HG03039 (cell line): ENCODE measurements at regions not wholly inside any gene's neighbourhood (a gene's known extent, or its start where the extent isn't known, plus 50 kb on each side); places are given as distances from the start of the nearest gene placed in this dataset.

Experiments used
- ATAC-seq: cut with Tn5 transposase; IDR thresholded peaks from one replicate; pipeline ENCODE4 v1.9.1; 2021; ENCODE audit warnings: mild to moderate bottlenecking, moderate library complexity; ENCODE audit not compliant: unreplicated experiment

DNA sequence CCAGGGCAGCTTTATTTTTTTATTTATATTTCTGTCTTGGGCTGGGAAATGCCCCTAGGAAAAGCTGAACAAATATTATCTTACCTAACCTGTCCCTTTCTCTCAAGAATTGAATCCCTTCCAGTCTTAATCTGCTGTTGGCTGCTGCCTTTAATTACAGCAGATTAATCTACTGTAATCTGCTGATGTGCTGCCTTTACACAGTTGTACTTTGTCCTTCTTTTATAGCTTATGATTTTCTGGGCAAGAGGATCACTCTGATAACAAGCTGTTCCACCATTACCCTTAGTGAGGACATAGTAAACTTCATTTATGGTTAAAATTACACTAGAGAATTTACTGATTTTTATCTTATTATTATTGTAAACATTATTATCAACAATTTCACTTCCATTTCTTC, 234.5 kb upstream of the MAN1A1 start:
- no peak for ATAC-seq

DNA sequence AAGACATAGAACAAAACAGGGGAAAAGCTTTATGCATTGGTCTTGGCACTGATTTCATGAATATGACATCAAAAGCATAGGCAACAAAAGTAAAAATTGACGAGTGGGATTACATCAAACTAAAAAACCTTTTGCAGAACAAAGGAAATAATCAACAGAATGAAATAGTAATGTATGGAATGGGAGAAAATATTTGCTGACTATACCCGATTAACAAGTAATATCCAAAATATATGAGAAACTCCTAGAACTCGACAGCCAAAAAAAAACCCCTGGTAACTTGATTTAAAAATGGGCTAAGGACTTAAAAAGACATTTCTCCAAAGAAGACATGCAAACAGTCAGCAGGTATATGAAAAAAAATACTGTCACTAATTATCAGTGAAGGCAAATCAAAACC, 231.7 kb upstream of the MAN1A1 start:
- ATAC-seq = no peak

DNA sequence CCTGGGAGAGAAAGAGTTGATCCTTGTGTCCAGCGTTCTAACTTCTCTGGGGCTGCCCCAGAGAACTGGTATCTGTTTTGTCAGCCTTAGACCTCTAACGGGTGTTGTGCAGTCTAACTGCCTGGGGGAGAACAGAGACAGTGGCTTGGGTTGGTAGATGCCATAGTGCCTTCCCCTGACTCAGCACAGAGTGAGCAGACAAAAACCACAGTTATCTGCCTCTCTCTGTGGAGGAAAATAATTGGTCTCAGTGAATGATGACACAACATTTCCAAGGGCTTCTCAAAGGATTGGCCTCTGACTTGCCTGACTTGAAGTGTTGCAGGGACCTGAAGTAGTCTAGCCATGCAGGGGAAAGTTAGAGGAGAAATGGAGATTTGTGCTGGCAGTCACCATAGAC, 226.2 kb upstream of the MAN1A1 start:
- ATAC-seq = no peak

DNA sequence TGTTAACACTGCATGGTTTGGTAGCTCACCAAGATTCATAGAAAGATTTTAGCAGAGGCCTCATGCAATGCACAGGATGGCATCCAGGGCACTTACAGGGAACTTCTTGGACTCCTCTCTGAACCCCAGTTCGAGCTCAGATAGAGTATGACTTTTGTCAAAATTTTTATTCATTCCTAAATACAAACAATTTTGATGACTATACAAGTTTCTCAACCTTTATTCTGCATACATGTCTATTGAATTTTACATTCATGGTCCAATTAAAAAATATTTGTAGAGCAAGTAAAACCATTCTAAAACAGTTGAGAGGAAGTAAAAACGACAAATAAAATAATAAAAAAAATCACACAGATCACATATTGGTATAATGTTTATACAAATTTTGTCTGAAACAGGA, 219.0 kb upstream of the MAN1A1 start:
- ATAC-seq = no peak

DNA sequence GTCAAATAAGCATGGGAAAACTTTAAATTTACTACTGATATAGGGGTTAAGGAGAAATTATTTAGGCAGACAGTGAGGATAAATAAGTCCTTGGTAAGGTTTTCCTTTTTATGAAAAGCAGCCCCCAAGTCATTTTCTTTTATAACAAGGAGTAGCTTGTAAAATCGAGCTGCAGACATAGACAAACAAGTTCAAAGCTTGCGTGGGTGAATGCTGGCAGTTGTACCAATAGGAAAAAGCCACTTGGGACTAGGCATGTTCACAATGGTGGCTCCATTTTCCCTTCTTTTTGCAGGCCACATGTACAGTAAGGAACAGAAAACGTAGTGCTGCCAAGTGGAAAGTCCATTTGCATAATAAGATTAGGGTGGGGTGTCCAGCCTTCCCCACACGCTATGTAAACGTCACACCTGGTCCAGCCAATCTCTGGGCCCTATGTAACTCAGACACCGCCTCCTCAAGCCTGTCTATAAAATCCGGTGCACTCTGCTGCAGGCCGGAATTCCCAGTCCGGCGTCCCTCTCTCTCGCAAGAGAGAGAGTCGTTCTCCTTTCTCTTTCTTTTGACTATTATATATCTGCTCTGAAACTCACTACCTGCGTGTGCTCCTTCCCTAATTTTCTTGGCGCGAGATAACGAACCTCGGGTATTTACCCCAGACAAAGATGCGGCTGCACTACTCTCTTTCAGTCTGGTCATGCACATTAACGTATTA, 217.1 kb upstream of the MAN1A1 start:
- ATAC-seq = no peak

DNA sequence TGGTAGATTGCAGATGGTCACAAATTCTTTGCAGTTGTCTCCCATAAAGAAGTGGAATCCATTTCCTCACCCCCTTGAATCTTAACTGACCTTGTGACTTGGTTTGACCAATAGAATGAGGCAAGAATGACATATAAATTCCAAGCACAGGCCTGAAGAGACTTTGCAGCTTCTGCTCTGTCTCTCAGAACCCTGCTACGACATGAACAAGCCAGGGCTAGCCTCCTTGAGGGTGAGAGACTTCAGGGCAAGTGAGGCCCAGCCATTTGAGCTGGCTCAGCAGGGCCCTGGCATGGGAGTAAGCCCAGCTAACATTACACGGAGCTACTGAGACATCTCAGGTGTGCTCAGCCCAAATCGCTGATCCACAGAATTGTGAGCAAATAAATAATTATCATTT, 216.3 kb upstream of the MAN1A1 start:
- ATAC-seq = no peak

DNA sequence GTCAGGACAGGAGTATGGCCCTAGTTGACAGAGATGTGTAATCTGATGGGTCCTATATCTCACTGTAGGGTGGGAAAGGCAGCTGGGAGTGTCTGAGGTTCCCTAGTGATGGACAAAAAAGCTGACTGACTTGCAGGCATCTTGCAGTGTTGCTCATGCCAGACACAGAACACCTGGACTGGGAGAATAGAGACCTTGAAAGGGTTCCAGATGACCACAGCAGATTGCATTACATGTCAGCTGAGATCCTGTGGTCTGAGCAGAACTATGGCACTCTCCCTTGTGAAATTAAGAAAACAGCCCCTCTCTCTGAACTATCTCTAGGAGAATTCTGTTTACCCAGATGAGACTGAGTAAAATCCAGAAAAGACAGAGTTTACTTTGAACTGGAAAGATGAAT, 212.6 kb upstream of the MAN1A1 start:
- no peak for ATAC-seq

DNA sequence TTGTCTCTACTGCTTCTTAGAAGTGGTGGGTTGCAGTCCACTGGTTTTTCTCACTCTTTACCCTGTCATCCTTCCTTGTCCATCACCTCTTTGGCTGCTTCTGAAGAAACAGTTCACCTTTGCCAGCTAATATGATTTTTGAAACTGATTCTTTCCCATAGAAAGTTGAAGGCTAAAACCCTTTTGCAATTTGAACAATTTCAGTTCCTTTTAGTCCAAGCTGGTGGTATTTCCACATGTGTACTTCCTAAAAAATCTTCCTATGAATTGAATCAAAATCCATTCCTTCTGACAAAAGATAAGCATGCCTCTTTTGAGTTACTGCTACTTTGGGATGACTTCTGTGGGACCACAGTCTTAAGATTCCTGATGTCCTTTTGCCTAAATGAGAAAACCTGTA, 210.0 kb upstream of the MAN1A1 start:
- no peak for ATAC-seq

DNA sequence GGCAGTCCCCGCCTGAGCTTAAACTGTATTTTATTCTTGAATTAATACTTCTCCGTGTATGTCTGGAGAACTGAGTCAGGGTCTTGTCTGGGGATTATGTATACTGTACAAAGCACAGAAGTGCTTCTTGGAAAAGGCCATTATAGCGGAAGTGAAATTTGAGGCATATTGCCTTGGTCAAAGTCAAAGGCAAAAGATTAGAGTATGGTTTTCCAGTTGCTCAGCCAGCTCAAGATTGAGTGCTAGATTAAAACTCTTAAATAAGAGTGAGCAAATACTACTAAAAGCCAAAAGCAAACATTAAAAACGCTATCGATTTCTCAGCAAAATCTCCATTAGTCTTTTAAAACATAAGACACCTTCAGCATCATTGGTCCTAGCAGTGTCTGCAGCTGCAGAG, 207.7 kb upstream of the MAN1A1 start:
- no peak for ATAC-seq

DNA sequence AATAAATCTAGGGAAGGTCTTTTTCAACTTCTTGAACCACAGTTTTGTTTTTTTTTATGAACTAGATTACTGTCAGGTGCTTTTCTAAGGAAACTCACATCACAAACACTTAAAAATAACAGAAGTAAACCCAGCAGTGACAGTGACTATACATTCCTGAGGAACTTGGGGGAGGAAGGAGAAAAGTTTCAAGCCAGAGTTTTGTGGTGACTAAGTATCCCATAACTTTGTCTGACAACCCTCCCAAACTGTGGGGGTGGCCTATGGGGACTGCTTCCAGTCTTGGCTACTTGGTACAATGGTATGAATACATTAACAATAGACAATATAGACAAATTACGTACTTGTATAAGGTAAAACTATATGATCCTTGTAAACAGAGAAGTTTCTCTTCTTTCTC, 202.5 kb upstream of the MAN1A1 start:
- no peak for ATAC-seq

DNA sequence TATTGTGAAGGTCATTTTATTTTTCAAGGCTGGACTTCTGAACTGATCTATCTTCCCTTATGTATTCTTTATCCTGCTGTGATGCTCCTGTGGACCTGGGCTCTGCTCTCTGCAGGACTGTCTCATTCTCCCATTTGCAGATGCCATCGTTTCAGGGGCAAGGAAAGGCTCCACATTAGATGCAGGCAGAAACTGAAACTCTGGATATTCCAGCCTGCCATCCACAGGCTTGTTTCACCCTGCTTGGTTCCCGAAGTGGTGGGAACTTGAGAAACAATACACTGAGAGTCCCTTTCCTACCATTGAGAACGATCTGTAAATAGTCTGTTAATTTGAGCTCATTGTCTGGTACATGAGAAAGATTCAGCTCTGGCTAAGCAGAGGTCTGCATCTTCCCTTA, 197.5 kb upstream of the MAN1A1 start:
- no peak for ATAC-seq

DNA sequence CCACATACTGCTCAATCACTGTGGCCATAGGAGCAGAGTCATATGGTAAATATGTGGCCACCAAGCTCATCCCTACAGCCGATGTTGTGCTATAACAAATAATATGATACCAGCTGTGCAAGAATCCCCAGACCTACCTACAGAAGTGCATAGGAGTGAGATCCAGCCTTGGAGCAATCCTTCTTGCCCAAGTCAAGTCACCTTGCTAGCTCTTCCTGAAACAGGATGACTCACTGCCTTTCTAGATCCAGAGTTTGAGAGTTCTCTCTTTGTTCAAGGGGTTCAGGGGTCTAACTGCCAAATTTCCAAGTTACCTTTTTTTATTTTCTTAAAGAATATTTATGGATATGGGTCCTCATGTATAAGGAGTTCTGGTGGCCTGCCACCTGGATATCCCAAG, 195.7 kb upstream of the MAN1A1 start:
- no peak for ATAC-seq

DNA sequence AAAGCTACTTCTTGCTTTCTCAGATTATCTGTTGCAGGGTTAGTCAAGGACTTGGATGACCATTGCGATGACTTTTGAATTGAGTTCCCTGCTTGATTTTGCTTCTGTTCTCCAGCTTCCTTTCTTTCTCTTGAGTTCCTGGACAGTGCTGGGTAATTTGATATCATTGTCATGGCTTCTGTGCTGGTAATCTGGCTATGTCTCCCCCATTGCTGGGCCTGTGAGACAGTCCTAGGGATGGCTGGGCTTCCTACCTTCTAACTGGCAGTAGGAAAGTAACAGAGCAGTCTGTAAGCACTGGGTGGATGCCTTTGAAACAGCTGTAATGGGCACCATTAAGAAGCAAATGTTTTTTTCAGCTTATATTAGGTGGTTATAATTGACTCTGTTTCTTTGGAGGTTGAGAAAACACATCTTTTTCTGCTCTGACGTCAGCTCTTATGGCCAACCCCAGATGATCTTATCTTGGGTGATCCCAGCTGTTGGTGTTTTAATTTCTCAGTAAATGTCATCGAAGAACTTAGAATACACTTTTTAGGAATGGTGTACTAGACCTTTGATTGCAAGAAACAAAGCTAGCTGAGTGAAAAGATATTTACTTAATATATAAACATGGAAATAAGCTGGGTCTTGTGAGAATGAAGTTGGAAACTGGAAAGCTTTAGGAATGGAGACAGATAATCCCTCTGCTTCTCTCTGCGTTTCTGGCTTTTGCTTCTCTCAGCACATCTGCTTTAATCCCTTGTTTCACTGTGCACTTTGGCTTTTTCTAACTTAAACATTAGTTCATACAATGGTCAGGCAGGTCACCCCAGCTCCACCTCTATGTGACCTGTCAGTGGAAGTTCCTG, 195.0 kb upstream of the MAN1A1 start:
- no peak for ATAC-seq

DNA sequence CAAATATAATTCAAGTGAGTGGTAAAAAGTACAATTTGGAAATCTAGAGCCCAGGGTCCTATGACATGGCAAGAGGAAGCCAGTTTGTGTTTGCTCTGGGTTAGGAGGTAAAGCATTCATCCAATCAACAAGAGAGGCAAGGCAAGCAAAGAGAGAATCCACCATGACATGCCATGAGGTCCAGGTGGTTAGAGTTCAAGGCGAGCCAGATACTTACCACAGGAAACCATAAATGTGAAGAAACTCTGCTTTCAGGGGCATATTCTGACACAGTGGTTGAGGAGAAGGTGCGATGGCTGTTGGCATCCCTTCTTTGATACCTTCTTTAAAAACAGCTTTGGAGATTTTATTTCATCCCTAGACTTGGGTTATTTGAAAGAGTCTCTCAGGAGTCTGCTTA, 193.8 kb upstream of the MAN1A1 start:
- no peak for ATAC-seq

DNA sequence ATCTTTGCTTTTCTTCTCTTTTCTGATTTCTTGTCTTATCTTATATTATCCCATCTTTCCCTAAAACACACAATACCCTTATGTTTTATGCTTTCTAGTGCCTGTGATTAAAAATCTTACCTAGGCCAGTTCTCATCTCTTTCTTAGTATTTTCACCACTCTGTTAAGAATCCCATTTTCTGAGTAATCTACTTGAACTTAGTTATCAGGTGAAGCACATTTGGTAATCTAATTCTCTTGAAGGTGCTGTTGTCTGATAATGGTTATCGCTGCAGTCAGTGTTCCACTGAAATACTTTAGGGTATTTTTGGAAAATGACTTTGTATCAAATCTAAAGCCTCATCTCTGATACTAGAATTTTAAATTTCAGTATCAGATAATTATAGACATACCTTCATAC, 192.5 kb upstream of the MAN1A1 start:
- ATAC-seq = no peak

DNA sequence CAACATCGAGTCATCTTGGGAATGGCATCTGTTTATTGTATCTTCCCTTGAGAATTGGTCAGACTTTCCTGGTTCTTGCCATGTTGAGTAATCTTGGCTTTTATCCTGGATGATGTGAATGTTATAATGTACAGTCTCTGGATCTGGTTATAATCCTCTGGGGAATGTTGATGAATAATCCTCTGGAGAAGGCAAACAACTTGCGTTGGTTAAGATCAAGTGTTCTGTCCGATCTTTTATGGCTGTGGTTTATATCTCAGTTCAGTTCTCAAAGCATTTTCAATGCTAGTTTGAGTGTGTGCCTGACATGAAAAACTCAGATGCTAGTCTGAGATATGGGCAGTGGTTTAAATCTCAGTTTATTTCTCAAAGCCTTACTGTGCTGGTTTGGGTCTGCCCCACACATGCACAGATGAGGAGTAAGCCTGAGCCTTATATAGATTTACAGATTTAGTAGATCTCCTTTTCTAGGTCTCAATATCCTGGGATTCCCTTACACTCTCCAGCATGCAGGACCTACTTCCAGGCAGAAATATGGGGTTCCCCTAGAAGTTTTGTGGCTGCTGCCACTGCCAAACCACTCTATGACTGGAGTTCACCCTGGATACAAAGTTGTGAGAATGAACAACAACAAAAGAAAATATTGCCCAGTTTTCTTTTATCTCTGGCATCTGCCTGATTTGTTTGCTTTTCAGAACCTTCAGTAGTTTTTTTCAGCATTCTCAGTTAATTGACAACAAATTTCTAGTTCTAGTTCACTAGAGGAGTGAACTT, 191.8 kb upstream of the MAN1A1 start:
- no peak for ATAC-seq

DNA sequence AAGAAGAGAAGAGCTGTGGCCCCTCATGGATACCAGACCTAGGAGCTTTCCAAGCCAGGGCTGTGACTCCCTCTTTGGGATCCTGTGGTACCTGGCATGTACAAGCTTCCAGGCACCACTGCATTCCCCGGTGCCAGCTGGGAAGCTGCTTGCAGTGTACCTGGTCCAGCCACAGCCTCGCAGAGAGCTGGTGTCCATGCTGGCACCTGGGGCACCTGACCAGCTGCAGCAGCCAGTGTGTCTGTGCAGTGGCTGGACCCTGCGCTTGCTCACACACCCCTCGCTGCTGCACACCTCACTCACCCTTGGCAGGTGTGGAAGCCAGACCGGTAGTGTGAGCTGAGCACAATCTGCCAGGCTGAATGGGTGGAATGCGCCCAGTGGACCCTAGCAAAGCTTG, 190.9 kb upstream of the MAN1A1 start:
- ATAC-seq = no peak

DNA sequence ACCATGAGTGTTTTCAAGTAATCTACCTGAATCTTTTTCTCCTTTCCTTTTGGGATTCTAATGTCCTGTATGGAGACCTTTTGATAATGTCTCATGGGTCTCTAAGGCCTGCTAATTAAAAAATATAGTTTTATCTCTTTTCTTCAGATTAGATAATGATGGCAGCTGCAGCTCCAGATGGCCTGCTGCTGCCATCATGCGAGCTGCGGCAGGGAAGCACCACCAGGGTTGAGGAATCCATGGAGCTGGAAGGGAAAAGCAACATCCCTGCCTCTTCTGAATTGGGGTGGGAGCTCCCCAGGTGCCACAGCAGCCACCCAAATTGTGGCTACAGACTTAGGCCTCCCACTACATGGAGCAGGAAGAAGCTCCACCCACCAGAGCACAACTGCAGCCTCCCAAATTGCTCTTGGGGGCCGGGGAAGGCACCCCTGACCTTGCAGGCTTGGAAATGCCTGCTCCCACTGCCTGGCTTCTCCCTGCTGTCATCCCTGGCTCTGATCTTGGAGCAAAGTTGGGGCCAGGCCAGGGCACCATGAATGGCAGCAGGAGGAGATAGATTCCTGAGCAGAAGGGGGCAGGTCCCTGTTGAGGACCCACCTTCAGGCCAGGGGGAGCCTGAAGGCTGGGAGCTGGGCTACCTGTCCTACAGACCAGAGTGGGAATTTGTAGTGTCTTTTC, 189.6 kb upstream of the MAN1A1 start:
- ATAC-seq = no peak

DNA sequence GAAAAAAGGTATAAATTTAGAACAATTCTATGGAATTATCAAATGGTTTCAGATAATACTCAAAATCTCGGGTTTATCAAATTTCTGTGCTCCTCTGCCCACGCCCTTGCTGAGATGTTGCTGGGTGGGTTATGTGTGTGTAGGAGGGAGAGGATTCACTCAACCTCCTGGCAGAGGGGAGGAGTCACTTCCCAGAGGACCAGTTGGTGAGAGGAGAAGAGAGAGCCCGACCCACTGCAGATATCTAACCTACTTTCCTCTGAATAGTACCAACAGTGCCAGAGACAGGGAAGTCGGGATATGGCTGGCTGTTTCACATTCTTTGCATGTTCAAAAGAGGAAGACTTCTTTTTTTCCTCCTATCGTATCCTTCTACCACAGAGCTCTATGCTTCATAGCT, 187.1 kb upstream of the MAN1A1 start:
- no peak for ATAC-seq

DNA sequence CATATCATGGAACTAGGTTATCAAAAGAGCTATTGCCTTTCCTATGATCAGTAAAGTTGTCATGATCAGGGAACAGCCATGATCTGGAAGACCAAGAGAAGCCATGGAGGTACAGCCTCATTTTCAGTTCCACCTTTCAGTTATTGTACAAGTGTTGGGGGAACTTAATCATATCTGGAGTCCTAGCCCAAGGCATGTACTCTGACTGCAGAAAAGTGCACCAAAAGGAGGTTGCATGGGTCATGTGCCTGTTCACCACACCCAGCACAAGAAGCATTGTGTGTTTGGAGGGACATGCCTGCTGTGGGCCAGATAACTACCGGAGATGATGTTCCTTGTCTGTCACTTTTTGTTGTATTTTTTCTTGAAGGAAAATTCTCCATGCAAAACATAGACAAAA, 185.8 kb upstream of the MAN1A1 start:
- peak; percentile 58 for ATAC-seq

DNA sequence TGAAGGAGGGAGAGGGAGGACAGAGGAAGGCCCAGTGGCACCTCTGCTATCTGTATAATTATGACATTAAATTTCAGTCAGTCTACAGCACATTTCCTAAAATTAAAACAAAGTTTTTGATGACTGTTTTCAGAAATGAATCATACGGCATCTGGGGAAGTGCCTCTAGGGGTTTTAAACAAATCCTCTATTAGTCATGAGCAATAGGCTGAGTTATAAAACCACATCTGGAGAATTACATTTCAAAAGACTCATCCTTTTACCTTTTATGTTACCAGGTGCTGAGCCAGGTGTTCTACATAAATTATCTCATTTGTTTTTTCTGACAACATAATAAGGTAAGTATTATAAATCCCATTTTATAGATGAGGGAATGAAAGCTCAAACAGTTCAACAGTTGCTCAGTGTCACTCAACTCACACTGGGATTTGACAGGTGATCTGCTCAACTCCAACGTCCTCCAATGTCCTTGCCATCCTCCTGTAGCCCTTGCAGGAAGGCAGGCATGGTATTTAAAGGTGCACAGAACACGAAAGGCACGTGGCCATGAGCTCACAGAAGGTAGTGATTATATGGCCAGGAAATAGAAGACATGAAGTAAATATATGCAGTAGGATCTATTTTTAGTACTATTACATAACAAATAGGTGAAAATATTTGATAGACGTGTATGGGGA, 184.2 kb upstream of the MAN1A1 start:
- peak; percentile 68 for ATAC-seq
